Smooth muscle cell (in vitro differentiated cells): ENCODE measurements at regions not wholly inside any gene's neighbourhood (a gene's known extent, or its start where the extent isn't known, plus 50 kb on each side); places are given as distances from the start of the nearest gene placed in this dataset.
"Not testable (repeated sequence)": the region's sequence is repeated elsewhere in the genome, so short reads cannot be mapped to it uniquely, and the experiment has no call there.

Experiments
- DNase-seq: peaks from one replicate; lab custom pipeline; 2025; ENCODE audit not compliant: unreplicated experiment; lab: John Stamatoyannopoulos, UW
- H2AFZ ChIP-seq: fragments of 200-600 bp; sonication (generic); 2 replicates; pipeline ENCODE4 v1.6.0; 2016; ENCODE audit warnings: antibody characterized with exemption, low read depth, mild to moderate bottlenecking
- H3F3A ChIP-seq: fragments of 200-600 bp; sonication (generic); 2 replicates; pipeline ENCODE4 v1.6.0; 2017; ENCODE audit warnings: antibody characterized with exemption, low read depth
- H3K27ac ChIP-seq: fragments of 200-600 bp; sonication (generic); 2 replicates; pipeline ENCODE4 v1.5.1; 2016; ENCODE audit warnings: low read depth, mild to moderate bottlenecking
- H3K27me3 ChIP-seq: fragments of 200-600 bp; sonication (generic); 2 replicates; pipeline ENCODE4 v1.6.1; 2016; ENCODE audit warnings: low read depth, mild to moderate bottlenecking
- H3K36me3 ChIP-seq: fragments of 200-600 bp; sonication (generic); 2 replicates; pipeline ENCODE4 v1.5.1; 2016; ENCODE audit warnings: low read depth
- H3K4me1 ChIP-seq: fragments of 200-600 bp; sonication (generic); 2 replicates; pipeline ENCODE4 v1.5.1; 2016; ENCODE audit warnings: low read depth
- H3K4me2 ChIP-seq: fragments of 200-600 bp; sonication (generic); 2 replicates; pipeline ENCODE4 v1.6.0; 2016; ENCODE audit warnings: mild to moderate bottlenecking
- H3K4me3 ChIP-seq: fragments of 200-600 bp; sonication (generic); 2 replicates; pipeline ENCODE4 v1.5.1; 2016; ENCODE audit warnings: mild to moderate bottlenecking
- H3K79me2 ChIP-seq: fragments of 200-600 bp; sonication (generic); 2 replicates; pipeline ENCODE4 v1.6.0; 2016; ENCODE audit warnings: low read depth, mild to moderate bottlenecking
- H3K9ac ChIP-seq: fragments of 200-600 bp; sonication (generic); 2 replicates; pipeline ENCODE4 v1.6.0; 2016; ENCODE audit warnings: low read depth
- H3K9me3 ChIP-seq: fragments of 200-600 bp; sonication (generic); replicated peaks from 2 replicates; pipeline ENCODE4 v1.5.1; 2016; ENCODE audit warnings: low read depth
- H4K20me1 ChIP-seq: fragments of 200-600 bp; sonication (generic); 2 replicates; pipeline ENCODE4 v1.6.0; 2016; ENCODE audit warnings: low read depth
- CTCF ChIP-seq: fragments of 200-600 bp; sonication (generic); IDR thresholded peaks from 2 replicates; pipeline ENCODE4 v1.5.1; 2017; ENCODE audit warnings: borderline replicate concordance, mild to moderate bottlenecking, antibody characterized with exemption; ENCODE audit not compliant: insufficient read depth, poor library complexity, severe bottlenecking
- WGBS: methylation state at CpG from one replicate; pipeline ENCODE4 v1.1.7; 2016; ENCODE audit warnings: low lambda C conversion rate; 5-methylcytosine and 5-hydroxymethylcytosine counted together

GRCh38 chrX:3509934-3510333 lies 163.5 kb upstream of the MXRA5 start:
- Histone ChIP-seq H3K4me3 (no peak overlapping the region), H3K4me1 (peaks cover 4% of the 10 kb centered on the region), H3F3A (no peaks in the 10 kb centered on the region), H3K9ac (no peak overlapping the region), H3K27me3 (no peaks in the 10 kb centered on the region), H3K27ac (peak overlapping the region; percentile 44), H2AFZ (peak overlapping the region; percentile 52), H3K4me2 (peak overlapping the region; percentile 44), H4K20me1 (no peaks in the 10 kb centered on the region), H3K79me2 (no peaks in the 10 kb centered on the region), H3K36me3 (no peaks in the 10 kb centered on the region), H3K9me3 (no peaks in the 10 kb centered on the region)
- no peak for TF ChIP-seq CTCF
- WGBS: 49% methylated on average over 4 of the region's 4 CpGs
- DNase-seq: no peak

GRCh38 chrX:3504916-3505315 lies 158.5 kb upstream of the MXRA5 start:
- 80% methylated on average over 3 of the region's 3 CpGs for WGBS
- Histone ChIP-seq H3K4me3 (no peak overlapping the region), H3K27me3 (no peaks in the 10 kb centered on the region), H3K36me3 (no peaks in the 10 kb centered on the region), H3K27ac (no peak overlapping the region), H4K20me1 (no peaks in the 10 kb centered on the region), H2AFZ (no peak overlapping the region), H3F3A (peaks cover 4% of the 10 kb centered on the region), H3K9me3 (no peaks in the 10 kb centered on the region), H3K4me2 (no peak overlapping the region), H3K9ac (no peak overlapping the region), H3K4me1 (no peaks in the 10 kb centered on the region), H3K79me2 (no peaks in the 10 kb centered on the region)
- no peak for TF ChIP-seq CTCF
- no peak for DNase-seq

- 46% methylated on average over 21 of the region's 21 CpGs for WGBS
- H3K9ac ChIP-seq: peak overlapping the region; percentile 79
- no peak overlapping the region for H3K4me3 ChIP-seq
These were observed 155.5 kb upstream of the MXRA5 start for GRCh38 chrX:3501833-3502535.

GRCh38 chrX:3495836-3496769 lies 149.7 kb upstream of the MXRA5 start:
- not testable (repeated sequence) for H3K4me2 ChIP-seq, H3K4me1 ChIP-seq, H3F3A ChIP-seq, H2AFZ ChIP-seq, DNase-seq, H4K20me1 ChIP-seq, H3K36me3 ChIP-seq, H3K4me3 ChIP-seq, H3K27ac ChIP-seq, H3K9me3 ChIP-seq, H3K9ac ChIP-seq, H3K79me2 ChIP-seq, H3K27me3 ChIP-seq
- WGBS: 57% methylated on average over 12 of the region's 12 CpGs

More at GRCh38 chrX:3501833-3502535, 155.5 kb upstream of the MXRA5 start:
- Histone ChIP-seq H3K79me2 (no peaks in the 10 kb centered on the region), H3K27ac (peak overlapping the region; percentile 95), H3K9me3 (no peaks in the 10 kb centered on the region), H2AFZ (no peak overlapping the region), H3K36me3 (no peaks in the 10 kb centered on the region), H3K4me2 (peak overlapping the region; percentile 63), H4K20me1 (no peaks in the 10 kb centered on the region), H3K27me3 (no peaks in the 10 kb centered on the region), H3F3A (peaks cover 4% of the 10 kb centered on the region), H3K4me1 (no peaks in the 10 kb centered on the region)
- no peak for TF ChIP-seq CTCF
- DNase-seq: no peak
